Testis (tissue), 2 donors: ENCODE measurements at regions not wholly inside any gene's neighbourhood (a gene's known extent, or its start where the extent isn't known, plus 50 kb on each side); places are given as distances from the start of the nearest gene placed in this dataset.

Experiments
- DNase-seq: peaks from one replicate; pipeline ENCODE4 v3.0.0-alpha.2; 2019
- H3K27ac ChIP-seq, 2 donors: fragments of 200-600 bp; sonication (generic); one replicate each; pipeline ENCODE4 v1.5.1; 2019
- H3K27me3 ChIP-seq: fragments of 200-600 bp; sonication (generic); one replicate; pipeline ENCODE4 v1.5.1; 2019
- H3K36me3 ChIP-seq: fragments of 200-600 bp; sonication (generic); one replicate; pipeline ENCODE4 v1.5.1; 2017; ENCODE audit warnings: low read depth; ENCODE audit errors: missing control alignments
- H3K4me1 ChIP-seq: fragments of 200-600 bp; sonication (generic); one replicate; pipeline ENCODE4 v1.5.1; 2019
- H3K4me3 ChIP-seq, 2 donors: fragments of 200-600 bp; sonication (generic); one replicate each; pipeline ENCODE4 v1.5.1; 2017 to 2019
- H3K9me3 ChIP-seq: fragments of 200-600 bp; sonication (generic); one replicate; pipeline ENCODE4 v1.5.1; 2017
- POLR2A ChIP-seq: fragments of 450-650 bp; IDR thresholded peaks from one replicate; pipeline ENCODE4 v1.6.1; 2017; ENCODE audit warnings: antibody characterized with exemption, mild to moderate bottlenecking, moderate library complexity
- WGBS, 2 donors: methylation state at CpG; one replicate each; pipeline ENCODE4 v1.1.5; 2018; 5-methylcytosine and 5-hydroxymethylcytosine counted together
- intact Hi-C: fragments of 100-400 bp; cut with DNase I; formaldehyde crosslinking; loops from one replicate; pipeline ENCODE4 v1.15.1; 2023; ENCODE audit warnings: low total_unique reads
- TF ChIP-seq, protein P1 (sequence below), 3 experiments: fragments of 450-650 bp in 2 of 3; fragments of 200-600 bp in 1 of 3; sonication (generic) in 1 of 3; IDR thresholded peaks; one replicate each; pipeline ENCODE4 v1.5.1; 2016 to 2019; ENCODE audit warnings: antibody characterized with exemption in 3 of 3, mild to moderate bottlenecking in 2 of 3, moderate library complexity in 1 of 3

DNA sequence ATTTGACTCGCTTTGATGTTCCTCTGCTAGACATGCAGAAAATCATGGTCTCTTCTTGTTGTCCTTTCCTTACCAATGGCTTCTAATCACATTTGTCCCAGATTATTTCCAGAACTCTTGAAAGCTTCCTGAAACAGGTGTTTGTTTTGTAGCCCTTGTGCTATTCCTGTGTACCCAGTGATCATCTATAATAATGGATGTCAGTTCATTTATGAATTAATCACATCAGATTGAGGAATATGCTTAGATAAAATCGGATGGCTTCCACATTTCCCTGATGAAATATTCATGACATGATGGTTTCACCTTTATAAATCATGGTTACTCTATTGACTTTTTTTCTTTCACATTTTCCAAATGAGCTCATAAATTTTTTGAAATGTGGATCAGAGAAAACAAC, 359.0 kb upstream of the DMAC1 start:
- 72 to 86% methylated on average over 2 of the region's 2 CpGs for WGBS, 2 donors
- no peaks in the 10 kb centered on the region for H3K27me3 ChIP-seq
- H3K4me1 ChIP-seq, result no peaks in the 10 kb centered on the region
- TF ChIP-seq POLR2A, result no peak
- TF ChIP-seq, protein P1, sequence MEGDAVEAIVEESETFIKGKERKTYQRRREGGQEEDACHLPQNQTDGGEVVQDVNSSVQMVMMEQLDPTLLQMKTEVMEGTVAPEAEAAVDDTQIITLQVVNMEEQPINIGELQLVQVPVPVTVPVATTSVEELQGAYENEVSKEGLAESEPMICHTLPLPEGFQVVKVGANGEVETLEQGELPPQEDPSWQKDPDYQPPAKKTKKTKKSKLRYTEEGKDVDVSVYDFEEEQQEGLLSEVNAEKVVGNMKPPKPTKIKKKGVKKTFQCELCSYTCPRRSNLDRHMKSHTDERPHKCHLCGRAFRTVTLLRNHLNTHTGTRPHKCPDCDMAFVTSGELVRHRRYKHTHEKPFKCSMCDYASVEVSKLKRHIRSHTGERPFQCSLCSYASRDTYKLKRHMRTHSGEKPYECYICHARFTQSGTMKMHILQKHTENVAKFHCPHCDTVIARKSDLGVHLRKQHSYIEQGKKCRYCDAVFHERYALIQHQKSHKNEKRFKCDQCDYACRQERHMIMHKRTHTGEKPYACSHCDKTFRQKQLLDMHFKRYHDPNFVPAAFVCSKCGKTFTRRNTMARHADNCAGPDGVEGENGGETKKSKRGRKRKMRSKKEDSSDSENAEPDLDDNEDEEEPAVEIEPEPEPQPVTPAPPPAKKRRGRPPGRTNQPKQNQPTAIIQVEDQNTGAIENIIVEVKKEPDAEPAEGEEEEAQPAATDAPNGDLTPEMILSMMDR (IDR thresholded peaks at IDR 0.05), result no peak
- H3K4me3 ChIP-seq, result no peak overlapping the region
- DNase-seq, result no peak
- intact Hi-C loops, result no loop called here
- H3K36me3 ChIP-seq, result no peaks in the 10 kb centered on the region
- no peaks in the 10 kb centered on the region for H3K9me3 ChIP-seq
- no peak overlapping the region for H3K27ac ChIP-seq

DNA sequence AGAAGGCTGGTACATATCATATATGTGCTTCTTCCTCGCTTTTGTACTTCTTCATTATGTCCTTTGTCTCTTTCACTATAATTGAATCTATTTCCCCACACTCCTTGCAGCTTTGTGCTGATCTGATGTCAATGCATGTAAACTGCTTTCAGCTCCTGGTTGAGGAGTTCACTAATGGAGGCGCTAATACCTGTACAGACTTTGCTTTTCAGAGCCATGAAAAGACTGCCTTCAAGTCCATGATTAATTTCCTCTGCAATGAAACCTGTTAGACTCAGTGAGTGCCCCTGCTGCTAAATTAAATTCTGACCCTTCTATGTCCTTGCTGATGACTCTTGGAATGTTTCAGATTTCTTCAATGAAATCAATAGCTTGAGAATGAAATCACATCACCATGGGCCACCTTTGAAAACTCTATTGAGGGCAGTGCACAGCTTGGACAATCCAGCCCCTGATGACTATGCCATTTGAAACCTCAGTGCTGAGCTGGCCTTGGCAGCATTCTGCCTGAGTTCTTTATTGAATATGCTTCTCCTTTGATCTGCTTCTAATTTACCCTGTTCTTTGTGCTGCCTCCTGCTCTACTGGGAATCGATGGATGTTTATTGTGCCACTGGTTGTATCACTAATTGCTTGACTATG, 358.2 kb upstream of the DMAC1 start:
- Histone ChIP-seq H3K4me3 (no peak overlapping the region), H3K27ac (no peak overlapping the region), H3K4me1 (no peaks in the 10 kb centered on the region), H3K9me3 (no peaks in the 10 kb centered on the region), H3K36me3 (no peaks in the 10 kb centered on the region), H3K27me3 (no peaks in the 10 kb centered on the region)
- DNase-seq, result no peak
- WGBS, 2 donors, result 90 to 92% methylated on average over 3 of the region's 3 CpGs
- no peak for TF ChIP-seq POLR2A
- TF ChIP-seq, protein P1 (IDR thresholded peaks at IDR 0.05), result no peak
- intact Hi-C loops, result no loop called here

DNA sequence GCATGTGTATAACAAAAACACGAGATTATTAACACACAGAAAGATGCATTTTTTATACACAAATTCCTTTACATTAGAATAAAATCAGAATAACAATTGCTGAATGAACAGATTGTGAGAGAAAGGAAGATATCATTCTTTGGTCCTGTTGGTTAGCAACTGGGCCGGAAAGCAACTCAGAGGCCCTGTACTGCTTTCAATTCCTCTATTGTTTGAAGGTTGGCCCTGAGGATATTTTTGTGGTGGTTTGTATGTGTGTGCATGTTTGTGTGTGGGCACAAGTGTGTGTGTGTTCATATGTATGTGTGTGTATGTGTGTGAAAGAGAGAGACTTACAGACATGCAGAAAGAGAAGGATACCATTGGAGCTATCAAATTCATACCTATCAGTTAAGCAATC, 356.8 kb upstream of the DMAC1 start:
- Histone ChIP-seq H3K9me3 (no peaks in the 10 kb centered on the region), H3K36me3 (no peaks in the 10 kb centered on the region), H3K27ac (no peak overlapping the region), H3K27me3 (no peaks in the 10 kb centered on the region), H3K4me3 (no peak overlapping the region), H3K4me1 (no peaks in the 10 kb centered on the region)
- DNase-seq, result no peak
- WGBS, 2 donors, result 59 to 68% methylated on average over 2 of the region's 2 CpGs
- TF ChIP-seq, protein P1 (IDR thresholded peaks at IDR 0.05), result no peak
- no peak for TF ChIP-seq POLR2A
- intact Hi-C loops, result no loop called here

DNA sequence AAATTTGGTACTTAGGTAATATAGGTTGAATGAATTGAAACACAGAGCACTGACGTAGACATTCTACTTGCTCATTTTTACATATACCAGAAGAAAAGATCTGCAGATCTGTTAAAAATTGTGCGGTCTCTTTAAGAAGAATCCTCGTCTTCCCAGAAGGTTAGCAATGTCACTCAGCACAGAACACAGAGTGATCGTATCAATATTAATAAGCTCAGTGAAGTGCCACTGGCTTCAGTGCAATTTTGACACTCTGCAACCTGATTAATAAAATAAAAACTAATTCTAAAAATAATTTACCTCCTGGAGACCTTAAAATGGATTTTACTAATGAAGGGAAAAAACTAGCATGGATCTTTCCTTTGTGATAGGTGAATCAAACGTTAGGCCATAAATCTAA, 356.1 kb upstream of the DMAC1 start:
- no peaks in the 10 kb centered on the region for H3K27me3 ChIP-seq
- H3K4me1 ChIP-seq, result no peaks in the 10 kb centered on the region
- intact Hi-C loops, result no loop called here
- WGBS, 2 donors, result 79 to 89% methylated on average over 5 of the region's 5 CpGs
- DNase-seq, result no peak
- no peak overlapping the region for H3K27ac ChIP-seq
- no peak overlapping the region for H3K4me3 ChIP-seq
- H3K36me3 ChIP-seq, result no peaks in the 10 kb centered on the region
- TF ChIP-seq, protein P1 (IDR thresholded peaks at IDR 0.05), result no peak
- TF ChIP-seq POLR2A, result no peak
- H3K9me3 ChIP-seq, result no peaks in the 10 kb centered on the region

DNA sequence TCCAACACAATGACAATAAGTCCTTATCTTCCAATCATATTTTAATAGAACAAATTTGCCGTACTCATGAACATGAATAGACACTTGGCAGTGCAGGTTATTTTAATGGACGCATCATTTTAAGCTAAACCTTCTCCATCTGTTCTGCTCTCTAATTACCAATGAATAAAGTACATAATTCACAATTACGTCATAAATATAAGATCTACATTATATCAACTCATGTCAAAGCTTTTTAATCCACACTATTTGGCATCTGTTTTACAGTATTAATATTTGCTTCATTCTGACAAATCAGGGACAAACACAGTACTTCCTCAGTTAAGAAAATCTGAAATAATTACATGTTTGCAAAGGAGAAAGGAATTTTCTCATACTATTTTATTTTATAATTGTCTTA, 344.1 kb upstream of the DMAC1 start:
- TF ChIP-seq, protein P1 (IDR thresholded peaks at IDR 0.05), result no peak
- TF ChIP-seq POLR2A, result no peak
- DNase-seq, result no peak
- H3K4me1 ChIP-seq, result no peaks in the 10 kb centered on the region
- no peak overlapping the region for H3K4me3 ChIP-seq
- intact Hi-C loops, result no loop called here
- H3K27ac ChIP-seq, result no peak overlapping the region
- H3K27me3 ChIP-seq, result no peaks in the 10 kb centered on the region
- no peaks in the 10 kb centered on the region for H3K36me3 ChIP-seq
- H3K9me3 ChIP-seq, result no peaks in the 10 kb centered on the region
- 90 to 91% methylated on average over 3 of the region's 3 CpGs for whole genome bisulfite sequencing, 2 donors
